Testis (tissue), 2 donors: ENCODE measurements at regions not wholly inside any gene's neighbourhood (a gene's known extent, or its start where the extent isn't known, plus 50 kb on each side); places are given as distances from the start of the nearest gene placed in this dataset.

Source experiments
- DNase-seq: peaks from one replicate; pipeline ENCODE4 v3.0.0-alpha.2; 2019
- H3K27ac ChIP-seq, 2 donors: fragments of 200-600 bp; sonication (generic); one replicate each; pipeline ENCODE4 v1.5.1; 2019
- H3K27me3 ChIP-seq: fragments of 200-600 bp; sonication (generic); one replicate; pipeline ENCODE4 v1.5.1; 2019
- H3K36me3 ChIP-seq: fragments of 200-600 bp; sonication (generic); one replicate; pipeline ENCODE4 v1.5.1; 2017; ENCODE audit warnings: low read depth; ENCODE audit errors: missing control alignments
- H3K4me1 ChIP-seq: fragments of 200-600 bp; sonication (generic); one replicate; pipeline ENCODE4 v1.5.1; 2019
- H3K4me3 ChIP-seq, 2 donors: fragments of 200-600 bp; sonication (generic); one replicate each; pipeline ENCODE4 v1.5.1; 2017 to 2019
- H3K9me3 ChIP-seq: fragments of 200-600 bp; sonication (generic); one replicate; pipeline ENCODE4 v1.5.1; 2017
- POLR2A ChIP-seq: fragments of 450-650 bp; IDR thresholded peaks from one replicate; pipeline ENCODE4 v1.6.1; 2017; ENCODE audit warnings: antibody characterized with exemption, mild to moderate bottlenecking, moderate library complexity
- WGBS, 2 donors: methylation state at CpG; one replicate each; pipeline ENCODE4 v1.1.5; 2018; 5-methylcytosine and 5-hydroxymethylcytosine counted together
- intact Hi-C: fragments of 100-400 bp; cut with DNase I; formaldehyde crosslinking; loops from one replicate; pipeline ENCODE4 v1.15.1; 2023; ENCODE audit warnings: low total_unique reads
- TF ChIP-seq, protein P1 (sequence below), 3 experiments: fragments of 450-650 bp in 2 of 3; fragments of 200-600 bp in 1 of 3; sonication (generic) in 1 of 3; IDR thresholded peaks; one replicate each; pipeline ENCODE4 v1.5.1; 2016 to 2019; ENCODE audit warnings: antibody characterized with exemption in 3 of 3, mild to moderate bottlenecking in 2 of 3, moderate library complexity in 1 of 3

DNA sequence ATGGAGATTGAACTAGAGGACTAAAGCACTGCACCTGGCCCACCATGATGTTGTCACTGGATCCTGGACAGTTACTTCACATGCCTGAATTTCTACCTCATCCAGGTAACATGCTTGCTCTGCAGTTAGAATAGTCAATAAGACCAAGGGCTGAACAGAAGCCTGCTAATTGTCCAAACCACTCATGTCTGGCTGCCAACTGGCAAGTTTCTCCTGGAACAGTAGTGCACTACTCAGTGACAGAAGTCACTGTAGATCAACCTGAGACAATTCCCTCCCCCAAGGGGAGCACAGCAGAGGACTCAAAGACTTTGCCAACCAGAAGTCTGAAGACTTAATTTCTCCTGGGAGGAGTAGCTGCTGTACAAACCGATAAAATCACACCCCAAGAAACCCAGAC is 454.6 kb upstream of the MARCKS start:
- Histone ChIP-seq H3K27ac (no peak overlapping the region), H3K36me3 (no peaks in the 10 kb centered on the region), H3K27me3 (no peaks in the 10 kb centered on the region), H3K4me3 (no peak overlapping the region), H3K4me1 (no peaks in the 10 kb centered on the region), H3K9me3 (no peaks in the 10 kb centered on the region)
- no peak for TF ChIP-seq POLR2A
- TF ChIP-seq, protein P1, sequence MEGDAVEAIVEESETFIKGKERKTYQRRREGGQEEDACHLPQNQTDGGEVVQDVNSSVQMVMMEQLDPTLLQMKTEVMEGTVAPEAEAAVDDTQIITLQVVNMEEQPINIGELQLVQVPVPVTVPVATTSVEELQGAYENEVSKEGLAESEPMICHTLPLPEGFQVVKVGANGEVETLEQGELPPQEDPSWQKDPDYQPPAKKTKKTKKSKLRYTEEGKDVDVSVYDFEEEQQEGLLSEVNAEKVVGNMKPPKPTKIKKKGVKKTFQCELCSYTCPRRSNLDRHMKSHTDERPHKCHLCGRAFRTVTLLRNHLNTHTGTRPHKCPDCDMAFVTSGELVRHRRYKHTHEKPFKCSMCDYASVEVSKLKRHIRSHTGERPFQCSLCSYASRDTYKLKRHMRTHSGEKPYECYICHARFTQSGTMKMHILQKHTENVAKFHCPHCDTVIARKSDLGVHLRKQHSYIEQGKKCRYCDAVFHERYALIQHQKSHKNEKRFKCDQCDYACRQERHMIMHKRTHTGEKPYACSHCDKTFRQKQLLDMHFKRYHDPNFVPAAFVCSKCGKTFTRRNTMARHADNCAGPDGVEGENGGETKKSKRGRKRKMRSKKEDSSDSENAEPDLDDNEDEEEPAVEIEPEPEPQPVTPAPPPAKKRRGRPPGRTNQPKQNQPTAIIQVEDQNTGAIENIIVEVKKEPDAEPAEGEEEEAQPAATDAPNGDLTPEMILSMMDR (IDR thresholded peaks at IDR 0.05): no peak
- DNase-seq: no peak
- WGBS, 2 donors: 63 to 85% methylated on average over 1 of the region's 1 CpG
- intact Hi-C loops: no loop called here

DNA sequence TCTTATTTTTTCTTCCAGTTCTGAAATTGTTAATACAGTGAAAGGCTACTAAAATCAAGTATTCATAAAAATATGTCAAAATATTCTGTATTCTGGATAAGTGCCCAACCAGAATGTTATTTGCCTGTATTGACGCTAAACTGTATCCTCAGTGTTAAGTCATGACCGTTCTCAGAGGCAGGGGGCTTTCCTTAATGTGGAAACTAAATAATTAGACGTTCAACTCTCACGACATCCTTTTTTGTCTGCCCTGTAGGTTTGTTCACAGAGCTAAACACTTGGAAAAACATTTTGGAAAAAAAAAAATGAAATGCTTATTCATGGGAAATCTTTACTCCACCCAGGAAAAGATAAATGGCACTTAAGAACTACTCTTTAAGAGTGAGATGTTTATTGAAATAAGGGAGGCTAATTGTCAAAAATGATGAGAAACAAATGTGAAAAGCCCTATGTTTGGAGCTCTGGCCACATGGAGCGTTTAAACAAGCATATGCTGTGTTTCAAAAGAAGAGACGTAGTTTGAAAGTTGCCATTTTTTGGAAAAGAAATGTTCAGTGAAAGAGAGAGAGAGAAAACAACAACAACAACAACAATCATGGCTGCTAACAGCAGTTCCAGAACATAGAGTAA is 453.1 kb upstream of the MARCKS start:
- WGBS, 2 donors: 84 to 86% methylated on average over 6 of the region's 6 CpGs
- TF ChIP-seq POLR2A: no peak
- TF ChIP-seq, protein P1 (IDR thresholded peaks at IDR 0.05): no peak

DNA sequence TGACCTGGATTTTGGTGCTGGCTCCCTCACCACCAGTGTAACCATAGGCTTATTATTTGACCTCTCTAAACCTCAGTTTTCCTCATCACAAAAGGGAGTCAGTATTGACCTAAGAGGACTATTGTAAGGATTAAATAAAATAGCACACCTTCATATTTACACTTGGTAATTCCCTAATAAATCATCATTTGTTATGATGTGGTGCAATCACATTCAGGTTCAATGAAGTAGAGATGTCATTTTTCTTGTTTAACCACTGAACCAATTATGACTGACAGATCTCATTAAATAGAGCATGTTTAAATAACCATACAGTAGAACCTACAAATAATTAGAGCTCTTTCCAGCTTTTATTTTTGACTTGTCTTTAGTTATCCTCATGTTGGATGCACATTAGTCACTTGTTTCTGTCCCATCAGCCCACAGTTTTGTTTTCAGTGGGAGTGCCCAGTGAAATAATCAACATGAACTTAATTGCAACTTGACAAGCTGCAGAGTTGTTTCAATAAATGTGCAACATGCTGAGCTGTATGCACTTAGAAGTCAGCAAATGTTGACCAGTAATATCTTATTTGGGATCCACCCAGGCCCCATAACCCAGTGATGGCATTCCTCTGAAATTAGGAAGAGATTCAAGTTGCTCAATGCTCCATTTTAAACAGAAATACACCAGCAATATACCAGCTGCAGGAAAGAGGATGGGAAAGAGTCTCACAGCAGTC is 451.7 kb upstream of the MARCKS start:
- intact Hi-C loops: no loop called here
- Histone ChIP-seq H3K36me3 (no peaks in the 10 kb centered on the region), H3K27me3 (no peaks in the 10 kb centered on the region), H3K4me3 (no peak overlapping the region), H3K9me3 (no peaks in the 10 kb centered on the region), H3K27ac (no peak overlapping the region), H3K4me1 (no peaks in the 10 kb centered on the region)
- DNase-seq: no peak
- TF ChIP-seq, protein P1 (IDR thresholded peaks at IDR 0.05): no peak
- no peak for TF ChIP-seq POLR2A

More for the DNA sequence above, 453.1 kb upstream of the MARCKS start:
- no peaks in the 10 kb centered on the region for H3K4me1 ChIP-seq
- H3K4me3 ChIP-seq: no peak overlapping the region
- H3K36me3 ChIP-seq: no peaks in the 10 kb centered on the region
- DNase-seq: no peak
- no peaks in the 10 kb centered on the region for H3K9me3 ChIP-seq
- intact Hi-C loops: no loop called here
- H3K27ac ChIP-seq: no peak overlapping the region
- no peaks in the 10 kb centered on the region for H3K27me3 ChIP-seq

DNA sequence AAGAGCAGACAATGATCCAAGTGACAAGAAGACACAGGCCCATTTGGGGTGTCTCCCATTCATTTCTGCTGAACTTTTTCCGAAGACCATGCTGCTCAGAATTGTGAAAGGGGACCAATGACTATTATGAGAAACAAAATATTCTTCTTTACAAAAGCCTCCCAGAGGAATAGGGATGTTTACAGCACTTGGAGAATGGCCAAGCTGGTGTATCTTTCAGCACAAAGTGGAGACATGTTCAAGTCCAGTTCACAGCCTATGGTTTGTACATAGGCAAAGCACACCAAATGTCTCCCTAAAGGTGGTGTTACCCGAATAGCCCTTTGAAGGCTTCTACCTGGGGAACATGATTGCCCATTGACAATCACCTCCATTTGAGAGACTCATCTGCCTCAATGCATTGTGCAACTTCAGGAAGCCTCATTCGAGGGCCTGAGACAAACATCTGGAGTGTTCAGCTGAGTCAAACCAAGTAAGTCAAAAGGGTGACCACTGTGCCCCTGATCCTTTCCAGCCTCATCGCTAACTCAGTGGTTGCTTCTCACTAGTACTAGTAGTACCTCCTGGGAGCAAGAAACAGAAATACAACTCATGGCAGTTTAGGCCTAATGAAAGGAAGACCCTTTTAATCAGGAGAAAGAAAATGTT is 451.0 kb upstream of the MARCKS start:
- no peak for DNase-seq
- Histone ChIP-seq H3K4me1 (no peaks in the 10 kb centered on the region), H3K27ac (no peak overlapping the region), H3K9me3 (no peaks in the 10 kb centered on the region), H3K36me3 (no peaks in the 10 kb centered on the region), H3K27me3 (no peaks in the 10 kb centered on the region), H3K4me3 (no peak overlapping the region)
- intact Hi-C loops: no loop called here
- TF ChIP-seq, protein P1 (IDR thresholded peaks at IDR 0.05): no peak
- TF ChIP-seq POLR2A: no peak
- WGBS, 2 donors: 87 to 92% methylated on average over 4 of the region's 4 CpGs
